Activated CD4-positive, alpha-beta memory T cell treated with anti-CD3 and anti-CD28 coated beads, Interleukin-2, amount 10 ng/mL, durations not matched to agents 7 days and 5 days (primary cell): ENCODE measurements at regions not wholly inside any gene's neighbourhood (a gene's known extent, or its start where the extent isn't known, plus 50 kb on each side); places are given as distances from the start of the nearest gene placed in this dataset.

Experiments
- CTCF ChIA-PET: fragments of 350-600 bp; sonication (Branson Sonifier 250); formaldehyde crosslinking; loops from one replicate; lab custom pipeline; 2021; ENCODE audit warnings: antibody characterized with exemption, inconsistent platforms; lab: Charles Lee
- POLR2A ChIA-PET: fragments of 350-600 bp; sonication (Branson Sonifier 250); formaldehyde crosslinking; loops from one replicate; lab custom pipeline; 2021; ENCODE audit warnings: antibody characterized with exemption; lab: Charles Lee
- DNase-seq: peaks from one replicate; pipeline ENCODE4 v3.0.0-alpha.2; 2020
- H3K27ac Mint-ChIP-seq: one replicate; pipeline ENCODE4 v1.8.0; 2021; ENCODE audit warnings: mild to moderate bottlenecking, mixed read lengths
- H3K27me3 Mint-ChIP-seq: one replicate; pipeline ENCODE4 v1.8.0; 2021; ENCODE audit warnings: mixed read lengths
- H3K36me3 Mint-ChIP-seq: one replicate; pipeline ENCODE4 v1.8.0; 2021; ENCODE audit warnings: low read depth, mixed read lengths
- H3K4me1 Mint-ChIP-seq: one replicate; pipeline ENCODE4 v1.8.0; 2021; ENCODE audit warnings: mixed read lengths
- H3K4me3 Mint-ChIP-seq: one replicate; pipeline ENCODE4 v1.8.0; 2021; ENCODE audit warnings: mild to moderate bottlenecking, mixed read lengths
- H3K9me3 Mint-ChIP-seq: one replicate; pipeline ENCODE4 v1.8.0; 2021; ENCODE audit warnings: mixed read lengths

GRCh38 chr20:57079031-57080005, 187.1 kb downstream of the BMP7 start:
- no peak for DNase-seq
- no peaks in the 10 kb centered on the region for H3K36me3 Mint-ChIP-seq
- ChIA-PET CTCF (no interaction called here), POLR2A (no interaction called here)
- H3K27ac Mint-ChIP-seq, result no peak overlapping the region
- peaks cover 2% of the 10 kb centered on the region for H3K27me3 Mint-ChIP-seq
- H3K4me1 Mint-ChIP-seq, result no peaks in the 10 kb centered on the region
- H3K4me3 Mint-ChIP-seq, result no peak overlapping the region
- H3K9me3 Mint-ChIP-seq, result peaks cover 13% of the 10 kb centered on the region

GRCh38 chr20:57080796-57081195, 185.6 kb downstream of the BMP7 start:
- Mint-ChIP-seq H3K27ac (no peak overlapping the region), H3K4me1 (no peaks in the 10 kb centered on the region), H3K36me3 (no peaks in the 10 kb centered on the region), H3K9me3 (peaks cover 13% of the 10 kb centered on the region), H3K27me3 (peaks cover 2% of the 10 kb centered on the region), H3K4me3 (no peak overlapping the region)
- CTCF ChIA-PET, result no interaction called here
- no peak for DNase-seq
- POLR2A ChIA-PET, result no interaction called here

- Mint-ChIP-seq H3K4me3 (no peak overlapping the region), H3K4me1 (no peaks in the 10 kb centered on the region), H3K27ac (no peak overlapping the region), H3K27me3 (peaks cover 2% of the 10 kb centered on the region), H3K36me3 (no peaks in the 10 kb centered on the region), H3K9me3 (peaks cover 13% of the 10 kb centered on the region)
- DNase-seq, result no peak
- ChIA-PET POLR2A (no interaction called here), CTCF (no interaction called here)
These were observed 184.0 kb downstream of the BMP7 start for GRCh38 chr20:57082357-57082945.

DNA sequence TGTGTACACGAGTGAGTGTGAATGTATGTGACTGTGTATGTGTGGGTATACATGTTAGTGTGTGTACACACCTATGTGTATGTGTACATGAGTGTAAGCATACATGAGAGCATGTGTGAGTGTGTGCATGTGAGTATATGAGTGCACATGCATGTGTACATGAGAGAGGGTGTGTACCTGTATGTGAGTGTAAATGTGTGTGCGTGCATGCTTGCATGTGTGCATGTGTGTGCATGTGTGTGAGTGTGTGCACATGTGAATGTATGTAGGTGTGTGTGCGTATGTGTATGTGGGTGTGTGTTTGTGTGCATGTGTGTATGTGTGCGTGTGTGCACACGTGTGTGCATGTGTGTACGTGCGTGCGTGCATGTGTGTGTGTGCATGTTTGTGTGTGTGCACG, 183.4 kb downstream of the BMP7 start:
- Mint-ChIP-seq H3K4me1 (no peaks in the 10 kb centered on the region), H3K4me3 (no peak overlapping the region), H3K27ac (no peak overlapping the region), H3K27me3 (peaks cover under 1% of the 10 kb centered on the region), H3K36me3 (no peaks in the 10 kb centered on the region), H3K9me3 (peaks cover 12% of the 10 kb centered on the region)
- ChIA-PET POLR2A (no interaction called here), CTCF (no interaction called here)
- no peak for DNase-seq

- no peak overlapping the region for H3K27ac Mint-ChIP-seq
- no peaks in the 10 kb centered on the region for H3K36me3 Mint-ChIP-seq
- H3K27me3 Mint-ChIP-seq, result no peaks in the 10 kb centered on the region
- peaks cover 5% of the 10 kb centered on the region for H3K9me3 Mint-ChIP-seq
- H3K4me1 Mint-ChIP-seq, result no peaks in the 10 kb centered on the region
- ChIA-PET POLR2A (no interaction called here), CTCF (interaction anchor here (1.0 kb wide), 1 partner anchor 261 kb away, joined by 3 read pairs; no protein-coding TSS in a partner anchor)
- H3K4me3 Mint-ChIP-seq, result no peak overlapping the region
- DNase-seq, result no peak
These were observed 180.4 kb downstream of the BMP7 start for GRCh38 chr20:57086066-57086465.

DNA sequence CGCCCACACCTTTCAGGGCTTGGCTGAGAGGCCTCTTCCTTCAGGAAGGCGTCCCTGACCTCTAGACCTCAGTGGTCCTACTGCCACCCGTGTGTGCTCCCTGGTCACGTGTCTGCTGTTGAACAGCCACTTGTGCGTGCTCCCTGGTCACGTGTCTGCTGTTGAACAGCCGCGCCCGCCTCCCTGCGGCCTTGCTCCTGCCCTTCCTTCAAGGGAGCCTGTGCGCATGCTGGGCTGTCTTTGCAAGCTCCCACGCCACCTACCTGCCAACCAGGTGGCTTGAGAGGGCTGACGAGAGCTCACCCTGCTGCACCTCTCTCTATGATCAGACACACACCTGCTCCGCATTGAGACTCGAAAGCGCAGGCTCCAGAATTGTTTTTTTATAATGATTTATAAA, 179.3 kb downstream of the BMP7 start:
- CTCF ChIA-PET, result no interaction called here
- no peak for DNase-seq
- POLR2A ChIA-PET, result interaction anchor here (0.7 kb wide), 1 partner anchor 435 kb away, joined by 3 read pairs; no protein-coding TSS in a partner anchor

DNA sequence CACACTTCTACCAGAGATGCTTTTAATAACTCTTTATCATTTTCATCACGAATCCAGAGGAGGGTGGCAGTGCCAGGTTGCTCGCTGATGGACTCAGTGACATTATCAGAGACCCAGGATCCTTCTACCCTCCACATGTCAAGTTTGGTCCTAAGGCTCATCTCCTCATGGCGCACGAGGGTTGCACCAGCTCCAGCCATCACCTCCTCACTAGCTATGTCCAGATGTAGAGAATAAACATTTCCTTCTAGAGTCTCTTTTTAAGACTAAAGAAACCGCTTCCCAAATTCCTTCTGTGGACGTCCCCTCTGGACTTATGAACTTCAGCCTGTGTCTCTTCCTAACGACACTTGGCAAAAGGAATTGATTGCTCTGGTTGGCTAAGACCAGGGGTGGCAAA, 178.7 kb downstream of the BMP7 start:
- no peak for DNase-seq
- POLR2A ChIA-PET, result no interaction called here
- Mint-ChIP-seq H3K36me3 (no peaks in the 10 kb centered on the region), H3K27ac (no peak overlapping the region), H3K4me1 (peaks cover 8% of the 10 kb centered on the region), H3K9me3 (peaks cover 5% of the 10 kb centered on the region), H3K4me3 (no peak overlapping the region), H3K27me3 (peaks cover 3% of the 10 kb centered on the region)
- CTCF ChIA-PET, result no interaction called here

More for the DNA sequence above, 179.3 kb downstream of the BMP7 start:
- Mint-ChIP-seq H3K27ac (no peak overlapping the region), H3K36me3 (no peaks in the 10 kb centered on the region), H3K4me3 (no peak overlapping the region), H3K27me3 (peaks cover under 1% of the 10 kb centered on the region), H3K9me3 (peaks cover 5% of the 10 kb centered on the region), H3K4me1 (peaks cover 4% of the 10 kb centered on the region)

- Mint-ChIP-seq H3K27ac (no peak overlapping the region), H3K4me1 (peaks cover 8% of the 10 kb centered on the region), H3K36me3 (no peaks in the 10 kb centered on the region), H3K4me3 (no peak overlapping the region), H3K27me3 (peaks cover 3% of the 10 kb centered on the region), H3K9me3 (no peaks in the 10 kb centered on the region)
- ChIA-PET CTCF (interaction anchor here (1.0 kb wide), 1 partner anchor 258 kb away, joined by 3 read pairs; no protein-coding TSS in a partner anchor), POLR2A (no interaction called here)
- DNase-seq, result no peak
These were observed 178.0 kb downstream of the BMP7 start for GRCh38 chr20:57088436-57088835.

DNA sequence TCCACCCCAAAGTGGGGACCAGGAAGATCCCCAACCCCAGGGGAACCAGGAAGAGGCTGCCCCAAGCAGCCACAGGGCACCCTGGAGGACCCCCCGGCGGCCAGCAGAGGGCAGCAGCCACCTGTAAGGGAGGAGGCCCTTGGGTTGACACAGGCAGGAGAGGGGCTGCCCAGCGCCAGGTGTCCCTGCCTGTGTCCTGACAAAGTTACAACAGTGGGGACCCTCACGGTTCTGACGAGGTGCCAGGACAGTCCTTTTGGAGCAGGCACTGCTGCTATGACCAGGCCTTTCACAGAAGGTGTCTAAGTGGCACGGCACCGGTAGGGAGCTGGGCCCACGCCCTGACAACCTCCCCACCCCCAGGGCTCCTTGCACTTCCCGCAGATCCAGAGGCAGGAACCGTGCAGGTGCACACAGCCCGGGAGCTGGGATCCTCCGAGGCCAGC, 176.7 kb downstream of the BMP7 start:
- Mint-ChIP-seq H3K9me3 (no peaks in the 10 kb centered on the region), H3K4me3 (no peak overlapping the region), H3K27ac (no peak overlapping the region), H3K27me3 (peaks cover 3% of the 10 kb centered on the region), H3K36me3 (no peaks in the 10 kb centered on the region), H3K4me1 (peaks cover 8% of the 10 kb centered on the region)
- ChIA-PET POLR2A (no interaction called here), CTCF (interaction anchor here (0.8 to 3.1 kb wide), 10 partner anchors 14 to 1130 kb away, joined by 3 to 33 read pairs (median 4); no protein-coding TSS in a partner anchor)
- peak; percentile 68 for DNase-seq

DNA sequence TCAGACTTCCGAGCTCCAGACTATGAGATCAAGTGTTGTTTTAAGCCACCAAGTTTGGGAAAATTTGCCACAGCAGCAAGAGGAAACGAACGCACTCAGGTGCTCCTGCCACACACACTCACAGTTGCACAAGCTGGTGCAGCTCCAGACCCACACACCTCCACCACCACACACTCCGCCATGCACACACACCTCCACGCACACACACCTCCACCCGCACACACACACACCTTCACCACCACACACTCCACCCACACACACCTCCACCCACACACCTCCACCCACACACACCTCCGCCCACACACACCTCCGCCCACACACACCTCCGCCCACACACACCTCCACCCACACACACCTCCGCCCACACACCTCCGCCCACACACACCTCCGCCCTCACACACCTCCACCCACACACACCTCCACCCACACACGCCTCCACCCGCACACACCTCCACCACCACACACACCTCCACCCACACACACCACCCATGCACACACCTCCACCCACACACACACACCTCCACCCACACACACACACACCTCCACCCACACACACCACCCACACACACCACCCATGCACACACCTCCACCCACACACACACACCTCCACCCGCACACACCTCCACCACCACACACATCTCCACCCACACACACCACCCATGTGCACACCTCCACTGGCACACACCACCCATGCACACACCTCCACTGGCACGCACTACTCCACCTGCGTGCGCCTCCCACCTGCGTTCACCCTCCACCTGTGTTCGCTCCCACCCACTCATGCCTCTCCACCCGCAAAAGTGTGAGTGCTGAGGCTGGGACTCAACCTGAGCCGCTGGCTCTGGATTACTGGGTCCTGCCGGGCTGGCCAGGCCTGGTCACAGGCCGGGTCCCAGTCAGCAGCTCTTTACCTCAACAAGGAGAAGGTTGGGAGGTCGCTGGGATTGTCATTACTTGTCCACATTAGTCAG, 175.6 kb downstream of the BMP7 start:
- Mint-ChIP-seq H3K4me3 (no peak overlapping the region), H3K4me1 (peaks cover 8% of the 10 kb centered on the region), H3K27me3 (peaks cover 3% of the 10 kb centered on the region), H3K27ac (no peak overlapping the region), H3K36me3 (no peaks in the 10 kb centered on the region), H3K9me3 (no peaks in the 10 kb centered on the region)
- CTCF ChIA-PET, result interaction anchor here (0.8 to 3.1 kb wide), 10 partner anchors 13 to 407 kb away, joined by 3 to 33 read pairs (median 4); no protein-coding TSS in a partner anchor
- DNase-seq, result no peak
- POLR2A ChIA-PET, result no interaction called here

- Mint-ChIP-seq H3K9me3 (no peaks in the 10 kb centered on the region), H3K4me1 (peaks cover 8% of the 10 kb centered on the region), H3K27ac (no peak overlapping the region), H3K4me3 (no peak overlapping the region), H3K27me3 (peaks cover 3% of the 10 kb centered on the region), H3K36me3 (no peaks in the 10 kb centered on the region)
- ChIA-PET POLR2A (no interaction called here), CTCF (interaction anchor here (0.7 to 3.1 kb wide), 4 partner anchors 241 to 541 kb away, joined by 3 to 33 read pairs (median 4); no protein-coding TSS in a partner anchor)
- no peak for DNase-seq
These were observed 174.7 kb downstream of the BMP7 start for GRCh38 chr20:57091748-57092111.

DNA sequence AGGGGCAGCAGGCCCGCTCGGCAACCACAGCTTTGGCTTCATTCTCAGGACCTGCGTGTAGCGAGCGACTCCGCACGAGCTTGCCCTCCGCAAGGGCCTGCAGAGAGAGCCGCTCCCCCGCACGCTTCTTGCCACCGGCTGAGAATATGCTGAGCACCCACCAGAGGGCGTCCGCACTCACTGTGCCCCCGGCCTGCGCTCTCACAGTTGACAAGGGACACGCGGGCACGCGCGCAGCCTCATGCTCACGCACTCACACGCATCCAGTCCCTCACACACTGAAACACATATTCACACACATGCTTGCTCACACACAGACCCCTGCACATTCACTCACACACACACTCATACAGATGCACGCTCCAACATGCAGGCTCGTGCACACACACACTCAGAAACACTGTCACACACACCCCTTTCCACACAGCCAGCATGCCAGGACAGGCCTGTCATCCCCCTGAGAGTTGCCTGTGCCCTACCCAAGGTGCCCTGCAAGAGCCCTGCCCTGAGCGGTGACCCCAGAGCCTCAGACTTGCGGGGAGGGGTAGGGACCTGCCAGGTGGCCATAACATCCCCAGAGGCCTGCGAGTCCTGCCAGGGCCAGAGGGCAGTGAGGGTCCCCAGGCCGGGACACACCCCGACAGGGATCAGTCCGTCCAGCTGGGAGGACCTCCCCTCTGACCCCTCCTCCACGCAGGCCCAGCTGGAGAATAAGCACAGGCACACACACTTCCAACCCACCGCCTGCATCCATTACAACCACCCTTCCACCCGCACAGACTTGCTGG, 174.1 kb downstream of the BMP7 start:
- H3K9me3 Mint-ChIP-seq, result no peaks in the 10 kb centered on the region
- H3K4me3 Mint-ChIP-seq, result no peak overlapping the region
- H3K27ac Mint-ChIP-seq, result no peak overlapping the region
- H3K4me1 Mint-ChIP-seq, result peaks cover 8% of the 10 kb centered on the region
- CTCF ChIA-PET, result interaction anchor here (0.7 to 3.1 kb wide), 4 partner anchors 241 to 542 kb away, joined by 3 to 33 read pairs (median 4); no protein-coding TSS in a partner anchor
- H3K27me3 Mint-ChIP-seq, result peaks cover 3% of the 10 kb centered on the region
- peak; percentile 56 for DNase-seq
- H3K36me3 Mint-ChIP-seq, result no peaks in the 10 kb centered on the region
- POLR2A ChIA-PET, result no interaction called here
